Amniotic stem cell (primary cell): ENCODE measurements at regions not wholly inside any gene's neighbourhood (a gene's known extent, or its start where the extent isn't known, plus 50 kb on each side); places are given as distances from the start of the nearest gene placed in this dataset.

Experiments used
- DNase-seq: peaks from one replicate; lab custom pipeline; 2025; lab: John Stamatoyannopoulos, UW

DNA sequence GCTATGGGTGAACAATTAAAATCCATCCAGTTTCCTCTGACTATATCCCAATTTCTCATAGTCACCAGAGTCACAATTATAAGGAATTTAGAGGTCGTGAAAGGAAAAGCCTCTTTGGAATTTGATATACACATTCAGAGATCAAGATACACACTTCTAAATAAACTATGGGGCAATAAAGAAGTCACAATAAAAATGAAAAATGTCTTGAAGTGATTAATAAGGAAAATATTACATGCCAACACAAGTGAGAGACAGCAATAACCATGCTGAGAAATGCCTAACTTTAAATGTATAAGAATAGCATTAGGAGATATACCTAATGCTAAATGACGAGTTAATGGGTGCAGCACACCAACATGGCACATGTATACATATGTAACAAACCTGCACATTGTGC lies 54.9 kb upstream of the ADAMTS19 start:
- no peak for DNase-seq

DNA sequence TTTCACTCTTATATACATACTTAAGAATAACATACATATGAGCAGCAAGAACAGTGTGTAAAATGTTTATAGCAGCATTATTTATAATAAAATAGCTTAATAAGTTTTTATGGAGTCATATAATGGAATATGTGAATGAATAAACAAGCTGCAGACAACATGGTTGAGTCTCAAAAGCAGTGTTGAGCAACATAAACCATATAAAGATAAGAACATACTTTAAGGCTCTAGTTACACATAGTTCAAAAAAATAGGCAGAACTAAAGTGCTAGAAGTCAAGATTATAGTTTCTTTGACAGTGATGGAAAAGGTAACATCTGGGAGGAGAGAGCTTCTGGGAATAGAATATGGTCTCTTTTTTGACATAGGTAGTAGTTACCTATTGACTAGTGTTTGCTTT lies 53.7 kb upstream of the ADAMTS19 start:
- no peak for DNase-seq
